ENCODE measurements at regions not wholly inside any gene's neighbourhood (a gene's known extent, or its start where the extent isn't known, plus 50 kb on each side); places are given as distances from the start of the nearest gene placed in this dataset.

DNA sequence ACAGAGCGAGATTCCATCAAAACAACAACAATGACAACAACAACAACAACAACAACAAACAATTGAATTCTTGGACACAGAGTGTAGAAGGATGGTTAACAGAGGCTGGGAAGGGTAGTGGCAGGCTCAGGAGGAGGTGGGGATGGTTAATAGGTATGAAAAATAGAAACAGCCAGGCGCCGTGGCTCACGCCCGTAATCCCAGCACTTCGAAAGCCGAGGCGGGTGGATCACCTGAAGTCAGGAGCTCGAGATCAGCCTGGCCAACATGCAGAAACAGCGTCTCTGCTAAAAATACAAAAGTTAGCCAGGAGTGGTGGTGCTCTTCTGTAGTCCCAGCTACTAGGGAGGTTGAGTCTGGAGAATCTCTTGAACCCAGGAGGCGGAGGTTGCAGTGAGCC is 122.9 kb upstream of the GRIA4 start:
- TF ChIP-seq, protein P1, sequence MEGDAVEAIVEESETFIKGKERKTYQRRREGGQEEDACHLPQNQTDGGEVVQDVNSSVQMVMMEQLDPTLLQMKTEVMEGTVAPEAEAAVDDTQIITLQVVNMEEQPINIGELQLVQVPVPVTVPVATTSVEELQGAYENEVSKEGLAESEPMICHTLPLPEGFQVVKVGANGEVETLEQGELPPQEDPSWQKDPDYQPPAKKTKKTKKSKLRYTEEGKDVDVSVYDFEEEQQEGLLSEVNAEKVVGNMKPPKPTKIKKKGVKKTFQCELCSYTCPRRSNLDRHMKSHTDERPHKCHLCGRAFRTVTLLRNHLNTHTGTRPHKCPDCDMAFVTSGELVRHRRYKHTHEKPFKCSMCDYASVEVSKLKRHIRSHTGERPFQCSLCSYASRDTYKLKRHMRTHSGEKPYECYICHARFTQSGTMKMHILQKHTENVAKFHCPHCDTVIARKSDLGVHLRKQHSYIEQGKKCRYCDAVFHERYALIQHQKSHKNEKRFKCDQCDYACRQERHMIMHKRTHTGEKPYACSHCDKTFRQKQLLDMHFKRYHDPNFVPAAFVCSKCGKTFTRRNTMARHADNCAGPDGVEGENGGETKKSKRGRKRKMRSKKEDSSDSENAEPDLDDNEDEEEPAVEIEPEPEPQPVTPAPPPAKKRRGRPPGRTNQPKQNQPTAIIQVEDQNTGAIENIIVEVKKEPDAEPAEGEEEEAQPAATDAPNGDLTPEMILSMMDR (IDR thresholded peaks at IDR 0.05): no peak
- no peak for TF ChIP-seq POLR2A (IDR thresholded peaks at IDR 0.05)
